BJ (cell line): ENCODE measurements at regions not wholly inside any gene's neighbourhood (a gene's known extent, or its start where the extent isn't known, plus 50 kb on each side); places are given as distances from the start of the nearest gene placed in this dataset.

Experiments used
- CTCF ChIA-PET: fragments of 350-600 bp; formaldehyde crosslinking; extraction: SDS; loops from one replicate; lab custom pipeline; 2021; ENCODE audit warnings: antibody characterized with exemption, inconsistent platforms; lab: Yijun Ruan, JAX
- POLR2A ChIA-PET: fragments of 300-600 bp; sonication (Branson Sonifier 250); formaldehyde crosslinking; extraction: SDS; loops from one replicate; lab custom pipeline; 2021; ENCODE audit warnings: antibody characterized with exemption; lab: Charles Lee
- DNase-seq: peaks from one replicate; pipeline ENCODE4 v3.0.0-alpha.2; 2011; ENCODE audit warnings: low read depth
- H3K27me3 ChIP-seq: 2 replicates; pipeline ENCODE4 v1.6.0; 2011; ENCODE audit warnings: low read length; ENCODE audit not compliant: control insufficient read depth, insufficient read depth
- H3K36me3 ChIP-seq: 2 replicates; pipeline ENCODE4 v1.5.1; 2011; ENCODE audit warnings: low read length; ENCODE audit not compliant: control insufficient read depth, insufficient read depth
- H3K4me3 ChIP-seq: 2 replicates; pipeline ENCODE4 v1.5.1; 2011; ENCODE audit warnings: low read depth, mild to moderate bottlenecking, control low read depth, low read length
- CTCF ChIP-seq: IDR thresholded peaks from 2 replicates; pipeline ENCODE4 v1.5.1; 2011; ENCODE audit warnings: low read depth, mild to moderate bottlenecking, control low read depth, inconsistent platforms, low read length, moderate library complexity; ENCODE audit not compliant: insufficient read depth

GRCh38 chr5:156181656-156182055 lies 145.3 kb upstream of the SGCD start:
- ChIA-PET CTCF (interaction anchor here (0.6 kb wide), 1 partner anchor 35 kb away, joined by 3 read pairs; no protein-coding TSS in a partner anchor), POLR2A (no interaction called here)
- no peaks in the 10 kb centered on the region for H3K36me3 ChIP-seq
- no peak for TF ChIP-seq CTCF
- no peak overlapping the region for H3K4me3 ChIP-seq
- H3K27me3 ChIP-seq, result no peaks in the 10 kb centered on the region
- no peak for DNase-seq

GRCh38 chr5:156182174-156182967 lies 144.6 kb upstream of the SGCD start:
- DNase-seq, result no peak
- ChIA-PET CTCF (interaction anchor here (0.6 kb wide), 1 partner anchor 36 kb away, joined by 3 read pairs; no protein-coding TSS in a partner anchor), POLR2A (no interaction called here)
- Histone ChIP-seq H3K4me3 (no peak overlapping the region), H3K27me3 (no peaks in the 10 kb centered on the region), H3K36me3 (no peaks in the 10 kb centered on the region)
- no peak for TF ChIP-seq CTCF

DNA sequence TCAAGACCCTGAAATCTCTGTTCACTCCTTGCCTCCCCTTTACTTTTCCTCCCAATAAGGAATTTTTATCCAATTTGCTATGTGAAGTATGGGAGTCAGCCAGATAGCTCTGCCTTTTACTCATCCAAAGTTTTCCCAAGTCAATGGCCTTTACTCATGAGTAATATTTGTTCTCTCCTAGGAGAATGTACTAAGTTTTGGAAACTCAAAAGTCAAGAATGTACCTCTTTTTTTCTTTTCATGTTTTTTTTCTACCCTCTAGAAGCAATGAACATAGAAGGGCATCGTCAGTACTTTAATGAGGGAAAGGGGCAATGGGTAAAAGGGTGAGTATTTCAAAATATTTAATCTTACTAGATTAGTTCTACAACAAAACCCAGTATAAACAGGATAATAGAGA lies 140.2 kb upstream of the SGCD start:
- TF ChIP-seq CTCF, result no peak
- Histone ChIP-seq H3K27me3 (no peaks in the 10 kb centered on the region), H3K4me3 (no peak overlapping the region), H3K36me3 (no peaks in the 10 kb centered on the region)
- POLR2A ChIA-PET, result no interaction called here
- DNase-seq, result no peak
- CTCF ChIA-PET, result interaction anchor here (0.6 kb wide), 2 partner anchors 869 to 1385 kb away, joined by 3 read pairs; no protein-coding TSS in a partner anchor

DNA sequence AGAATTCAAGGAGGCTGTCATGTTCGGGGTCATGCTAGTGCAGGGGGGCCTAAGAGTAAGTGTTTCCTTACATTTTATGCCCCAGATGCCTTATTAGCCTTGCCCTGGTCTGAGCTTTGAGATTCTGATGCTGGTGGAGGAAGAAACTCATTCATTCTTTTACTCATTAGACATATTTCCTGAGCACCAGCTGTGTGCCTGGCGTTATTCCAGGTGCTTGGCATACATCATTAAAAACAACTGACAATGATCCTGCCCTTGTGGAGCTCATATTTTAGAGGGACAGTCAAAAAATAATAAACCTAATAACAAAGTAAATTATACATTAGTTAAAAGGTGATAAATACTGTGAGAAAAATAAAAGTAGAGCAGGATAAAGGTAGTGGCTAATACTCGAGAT lies 138.9 kb upstream of the SGCD start:
- CTCF ChIA-PET, result no interaction called here
- POLR2A ChIA-PET, result no interaction called here
- Histone ChIP-seq H3K36me3 (no peaks in the 10 kb centered on the region), H3K4me3 (no peak overlapping the region), H3K27me3 (no peaks in the 10 kb centered on the region)
- no peak for TF ChIP-seq CTCF
- DNase-seq, result no peak

- POLR2A ChIA-PET, result no interaction called here
- DNase-seq, result no peak
- Histone ChIP-seq H3K4me3 (no peak overlapping the region), H3K36me3 (no peaks in the 10 kb centered on the region), H3K27me3 (no peaks in the 10 kb centered on the region)
- CTCF ChIA-PET, result no interaction called here
- TF ChIP-seq CTCF, result no peak
These were observed 137.3 kb upstream of the SGCD start for GRCh38 chr5:156189628-156190027.
